SK-N-MC (cell line): ENCODE measurements at regions not wholly inside any gene's neighbourhood (a gene's known extent, or its start where the extent isn't known, plus 50 kb on each side); places are given as distances from the start of the nearest gene placed in this dataset.
A peak's percentile ranks its signal among the peaks of the same experiment; 100 is the strongest.
"Not testable (repeated sequence)": the region's sequence is repeated elsewhere in the genome, so short reads cannot be mapped to it uniquely, and the experiment has no call there.

Experiments used
- DNase-seq: peaks from one replicate; pipeline ENCODE4 v3.0.0-alpha.2; 2011; ENCODE audit warnings: low read depth, low spot score
- H3K27ac ChIP-seq: fragments of 200-600 bp; sonication (generic); 2 replicates; pipeline ENCODE4 v1.5.1; 2016; ENCODE audit warnings: mixed run types
- H3K36me3 ChIP-seq: fragments of 200-600 bp; sonication (generic); 2 replicates; pipeline ENCODE4 v1.6.1; 2017; ENCODE audit warnings: antibody characterized with exemption, low read length, mixed read lengths; ENCODE audit not compliant: insufficient read depth
- H3K4me3 ChIP-seq: fragments of 200-600 bp; sonication (generic); 2 replicates; pipeline ENCODE4 v1.5.1; 2016
- H3K9ac ChIP-seq: fragments of 200-600 bp; sonication (generic); 2 replicates; pipeline ENCODE4 v1.8.0; 2017; ENCODE audit warnings: mixed run types, mixed read lengths; ENCODE audit not compliant: insufficient read length
- H3K9me3 ChIP-seq: fragments of 200-600 bp; sonication (generic); 2 replicates; pipeline ENCODE4 v1.6.1; 2017; ENCODE audit warnings: low read depth, mild to moderate bottlenecking, antibody characterized with exemption, low read length, moderate library complexity, mixed read lengths
- EZH2 ChIP-seq: fragments of 200-600 bp; sonication (generic); IDR thresholded peaks from one replicate; pipeline ENCODE4 v1.6.1; 2017; ENCODE audit warnings: antibody characterized with exemption
- FOXP2 ChIP-seq: optimal IDR thresholded peaks from 2 replicates; pipeline ENCODE3; 2011; ENCODE audit warnings: mild to moderate bottlenecking, moderate library complexity; ENCODE audit not compliant: insufficient read depth; ENCODE audit errors: extremely low read length, control extremely low read depth
- POLR2AphosphoS5 ChIP-seq: IDR thresholded peaks from 2 replicates; pipeline ENCODE4 v1.6.1; 2012; ENCODE audit warnings: mild to moderate bottlenecking, low read depth, low read length, borderline replicate concordance

DNA sequence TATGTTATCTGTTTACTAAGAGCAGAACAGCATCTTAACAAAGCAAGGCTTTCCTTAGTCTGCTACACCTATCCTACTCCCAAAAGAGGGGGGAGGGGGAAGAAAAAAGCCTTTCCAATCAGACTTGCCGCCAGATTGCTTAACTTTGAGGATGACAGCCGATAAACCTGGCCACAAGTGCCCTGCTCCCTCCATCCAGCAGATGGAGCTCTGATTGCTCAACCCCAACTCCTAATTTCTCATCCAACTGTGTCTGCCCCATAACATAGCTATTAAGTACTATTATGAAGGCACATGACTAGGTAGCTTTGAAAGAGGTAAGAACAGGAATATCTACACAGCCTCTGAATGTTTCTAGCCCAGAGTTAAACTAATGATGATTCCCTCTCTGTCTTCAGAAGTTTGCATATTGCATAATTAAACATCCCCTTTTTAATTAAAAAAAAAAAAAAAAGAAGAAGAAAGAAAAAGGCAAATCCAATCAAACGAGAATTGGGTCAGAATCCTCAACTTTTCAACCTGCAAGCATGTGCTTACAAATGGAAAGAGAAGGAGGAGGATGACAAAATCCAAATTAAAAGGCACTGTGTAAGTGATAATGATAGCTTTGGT, 247.4 kb downstream of the GALC start:
- no peaks in the 10 kb centered on the region for H3K36me3 ChIP-seq
- H3K27ac ChIP-seq: no peak overlapping the region
- no peaks in the 10 kb centered on the region for H3K9me3 ChIP-seq
- no peak overlapping the region for H3K4me3 ChIP-seq
- TF ChIP-seq POLR2AphosphoS5 (no peak), EZH2 (no peak), FOXP2 (no peak)
- DNase-seq: no peak
- H3K9ac ChIP-seq: no peak overlapping the region

DNA sequence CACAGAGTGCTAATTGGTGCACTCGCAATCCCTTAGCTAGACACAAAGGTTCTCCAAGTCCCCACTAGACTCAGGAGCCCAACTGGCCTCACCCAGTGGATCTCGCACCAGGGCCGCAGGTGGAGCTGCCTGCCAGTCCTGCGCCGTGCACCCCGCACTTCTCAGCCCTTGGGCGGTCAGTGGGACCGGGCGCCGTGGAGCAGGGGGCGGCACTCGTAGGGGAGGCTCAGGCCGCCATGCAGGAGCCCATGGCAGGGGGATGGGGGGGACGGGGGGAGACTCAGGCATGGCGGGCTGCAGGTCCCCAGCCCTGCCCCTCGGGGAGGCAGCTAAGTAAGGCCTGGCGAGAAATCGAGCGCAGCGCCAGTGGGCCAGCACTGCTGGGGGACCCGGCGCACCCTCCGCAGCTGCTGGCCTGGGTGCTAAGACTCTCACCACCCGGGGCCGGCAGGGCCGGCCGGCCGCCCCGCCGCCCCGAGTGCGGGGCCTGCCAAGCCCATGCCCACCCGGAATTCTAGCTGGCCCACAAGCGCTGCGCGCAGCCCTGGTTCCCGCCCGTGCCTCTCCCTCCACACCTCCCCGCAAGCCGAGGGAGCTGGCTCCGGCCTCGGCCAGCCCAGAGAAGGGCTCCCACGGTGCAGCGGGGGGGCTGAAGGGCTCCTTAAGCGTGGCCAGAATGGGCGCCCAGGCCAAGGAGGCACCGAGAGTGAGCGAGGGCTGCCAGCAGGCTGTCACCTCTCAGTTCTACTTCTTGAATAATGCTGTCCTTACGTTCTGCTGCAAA, 258.2 kb downstream of the GALC start:
- not testable (repeated sequence) for H3K9ac ChIP-seq, H3K36me3 ChIP-seq, H3K9me3 ChIP-seq, H3K4me3 ChIP-seq, H3K27ac ChIP-seq, DNase-seq

GRCh38 chr14:87733115-87733514, 259.9 kb downstream of the GALC start:
- not testable (repeated sequence) for H3K36me3 ChIP-seq, DNase-seq, H3K9ac ChIP-seq, H3K27ac ChIP-seq, H3K9me3 ChIP-seq, H3K4me3 ChIP-seq

DNA sequence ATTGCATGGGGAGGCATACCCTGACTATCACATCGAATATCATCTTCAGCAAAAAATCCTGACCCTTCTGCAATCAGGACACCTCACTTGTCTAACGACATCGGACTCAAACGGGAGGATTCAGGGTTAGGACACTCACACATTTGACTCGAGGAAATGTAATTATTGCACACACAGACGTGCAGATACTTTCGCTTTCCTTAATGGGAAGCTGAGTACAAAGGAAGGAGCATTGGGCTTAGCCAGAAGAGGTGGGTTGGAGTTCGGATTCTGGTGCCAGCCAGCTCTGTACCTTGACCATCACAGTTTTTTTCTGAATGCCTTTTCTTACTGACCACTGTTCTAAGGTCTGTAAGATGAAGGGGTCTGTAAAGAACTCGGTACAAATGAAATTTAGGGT, 260.4 kb downstream of the GALC start:
- Histone ChIP-seq H3K36me3 (no peaks in the 10 kb centered on the region), H3K9ac (no peak overlapping the region), H3K9me3 (no peaks in the 10 kb centered on the region), H3K4me3 (no peak overlapping the region), H3K27ac (no peak overlapping the region)
- DNase-seq: no peak
- TF ChIP-seq POLR2AphosphoS5: no peak
- TF ChIP-seq EZH2: no peak
- no peak for TF ChIP-seq FOXP2

DNA sequence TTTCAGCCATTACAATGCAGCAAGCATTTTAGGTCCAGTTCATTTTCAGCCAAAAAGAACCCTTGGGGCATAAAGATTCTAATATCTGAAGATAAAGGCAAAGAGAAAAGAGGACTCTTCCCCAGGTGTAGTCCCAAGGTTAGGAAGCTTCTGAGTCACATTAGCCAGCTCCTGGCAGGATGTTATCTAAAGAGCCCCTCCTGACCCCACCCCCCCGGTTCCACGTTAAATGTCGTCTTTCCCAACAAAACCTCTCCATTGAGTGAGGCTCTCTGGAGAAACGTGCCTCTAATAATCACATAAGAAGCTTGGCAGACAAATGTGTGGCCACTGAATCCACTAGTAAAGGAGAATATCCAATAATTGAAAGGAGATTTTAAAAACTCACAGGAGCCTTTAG, 267.7 kb downstream of the GALC start:
- DNase-seq: no peak
- Histone ChIP-seq H3K9ac (no peak overlapping the region), H3K36me3 (no peaks in the 10 kb centered on the region), H3K9me3 (no peaks in the 10 kb centered on the region), H3K4me3 (no peak overlapping the region), H3K27ac (no peak overlapping the region)
- no peak for TF ChIP-seq FOXP2
- TF ChIP-seq POLR2AphosphoS5: no peak
- no peak for TF ChIP-seq EZH2

GRCh38 chr14:87712396-87713090, 280.4 kb downstream of the GALC start:
- H3K9me3 ChIP-seq: peaks cover 3% of the 10 kb centered on the region; the same call in 1 of the 2 replicates
- H3K4me3 ChIP-seq: no peak overlapping the region
- TF ChIP-seq EZH2: no peak
- TF ChIP-seq FOXP2: no peak
- no peak for TF ChIP-seq POLR2AphosphoS5
- no peak overlapping the region for H3K9ac ChIP-seq
- H3K36me3 ChIP-seq: no peaks in the 10 kb centered on the region
- peak; percentile 35 for DNase-seq
- no peak overlapping the region for H3K27ac ChIP-seq

- H3K4me3 ChIP-seq: no peak overlapping the region
- H3K36me3 ChIP-seq: no peaks in the 10 kb centered on the region
- H3K9me3 ChIP-seq: peaks cover 3% of the 10 kb centered on the region; the same call in 1 of the 2 replicates
- H3K9ac ChIP-seq: no peak overlapping the region
- TF ChIP-seq POLR2AphosphoS5 (no peak), EZH2 (no peak), FOXP2 (no peak)
- H3K27ac ChIP-seq: no peak overlapping the region
- no peak for DNase-seq
These were observed 287.5 kb downstream of the GALC start for GRCh38 chr14:87705439-87705896.

GRCh38 chr14:87698481-87698880, 294.5 kb downstream of the GALC start:
- Histone ChIP-seq H3K9me3 (no peaks in the 10 kb centered on the region), H3K9ac (no peak overlapping the region), H3K27ac (no peak overlapping the region), H3K4me3 (no peak overlapping the region), H3K36me3 (no peaks in the 10 kb centered on the region)
- no peak for DNase-seq
- TF ChIP-seq POLR2AphosphoS5: no peak
- no peak for TF ChIP-seq FOXP2
- no peak for TF ChIP-seq EZH2

- no peak for DNase-seq
- TF ChIP-seq EZH2: no peak
- TF ChIP-seq FOXP2: no peak
- no peak for TF ChIP-seq POLR2AphosphoS5
- Histone ChIP-seq H3K4me3 (no peak overlapping the region), H3K9ac (no peak overlapping the region), H3K9me3 (no peaks in the 10 kb centered on the region), H3K36me3 (no peaks in the 10 kb centered on the region), H3K27ac (no peak overlapping the region)
These were observed 296.5 kb downstream of the GALC start for GRCh38 chr14:87696485-87696884.
